Testis (tissue), 2 donors: ENCODE measurements at regions not wholly inside any gene's neighbourhood (a gene's known extent, or its start where the extent isn't known, plus 50 kb on each side); places are given as distances from the start of the nearest gene placed in this dataset.

Experiments used
- POLR2A ChIP-seq: fragments of 450-650 bp; IDR thresholded peaks from one replicate; pipeline ENCODE4 v1.6.1; 2017; ENCODE audit warnings: antibody characterized with exemption, mild to moderate bottlenecking, moderate library complexity
- TF ChIP-seq, protein P1 (sequence below), 3 experiments: fragments of 450-650 bp in 2 of 3; fragments of 200-600 bp in 1 of 3; sonication (generic) in 1 of 3; IDR thresholded peaks; one replicate each; pipeline ENCODE4 v1.5.1; 2016 to 2019; ENCODE audit warnings: antibody characterized with exemption in 3 of 3, mild to moderate bottlenecking in 2 of 3, moderate library complexity in 1 of 3

- TF ChIP-seq, protein P1, sequence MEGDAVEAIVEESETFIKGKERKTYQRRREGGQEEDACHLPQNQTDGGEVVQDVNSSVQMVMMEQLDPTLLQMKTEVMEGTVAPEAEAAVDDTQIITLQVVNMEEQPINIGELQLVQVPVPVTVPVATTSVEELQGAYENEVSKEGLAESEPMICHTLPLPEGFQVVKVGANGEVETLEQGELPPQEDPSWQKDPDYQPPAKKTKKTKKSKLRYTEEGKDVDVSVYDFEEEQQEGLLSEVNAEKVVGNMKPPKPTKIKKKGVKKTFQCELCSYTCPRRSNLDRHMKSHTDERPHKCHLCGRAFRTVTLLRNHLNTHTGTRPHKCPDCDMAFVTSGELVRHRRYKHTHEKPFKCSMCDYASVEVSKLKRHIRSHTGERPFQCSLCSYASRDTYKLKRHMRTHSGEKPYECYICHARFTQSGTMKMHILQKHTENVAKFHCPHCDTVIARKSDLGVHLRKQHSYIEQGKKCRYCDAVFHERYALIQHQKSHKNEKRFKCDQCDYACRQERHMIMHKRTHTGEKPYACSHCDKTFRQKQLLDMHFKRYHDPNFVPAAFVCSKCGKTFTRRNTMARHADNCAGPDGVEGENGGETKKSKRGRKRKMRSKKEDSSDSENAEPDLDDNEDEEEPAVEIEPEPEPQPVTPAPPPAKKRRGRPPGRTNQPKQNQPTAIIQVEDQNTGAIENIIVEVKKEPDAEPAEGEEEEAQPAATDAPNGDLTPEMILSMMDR (IDR thresholded peaks at IDR 0.05) = no peak
- no peak for TF ChIP-seq POLR2A
Measured at GRCh38 chrX:2561456-2561855, 60.7 kb upstream of the DHRSX start.
